GM19438 (cell line): ENCODE measurements at regions not wholly inside any gene's neighbourhood (a gene's known extent, or its start where the extent isn't known, plus 50 kb on each side); places are given as distances from the start of the nearest gene placed in this dataset.
"Not testable (repeated sequence)": the region's sequence is repeated elsewhere in the genome, so short reads cannot be mapped to it uniquely, and the experiment has no call there.

Source experiments
- ATAC-seq: cut with Tn5 transposase; IDR thresholded peaks from one replicate; pipeline ENCODE4 v1.9.1; 2021; ENCODE audit warnings: low read depth; ENCODE audit not compliant: unreplicated experiment

- no peak for ATAC-seq
These were observed 353.1 kb upstream of the FANCL start for GRCh38 chr2:58594175-58594574.

- not testable (repeated sequence) for ATAC-seq
These were observed 345.1 kb upstream of the FANCL start for GRCh38 chr2:58586178-58586577.

GRCh38 chr2:58585233-58585632, 344.1 kb upstream of the FANCL start:
- no peak for ATAC-seq

- no peak for ATAC-seq
These were observed 343.5 kb upstream of the FANCL start for GRCh38 chr2:58584606-58585118.

GRCh38 chr2:58578276-58578675, 337.2 kb upstream of the FANCL start:
- no peak for ATAC-seq

GRCh38 chr2:58574873-58575272, 333.7 kb upstream of the FANCL start:
- no peak for ATAC-seq

GRCh38 chr2:58572731-58573130, 331.6 kb upstream of the FANCL start:
- ATAC-seq = no peak

GRCh38 chr2:58571181-58571852, 330.2 kb upstream of the FANCL start:
- peak; percentile 80 for ATAC-seq

- ATAC-seq = no peak
These were observed 328.5 kb upstream of the FANCL start for GRCh38 chr2:58569475-58570185.

- no peak for ATAC-seq
These were observed 327.8 kb upstream of the FANCL start for GRCh38 chr2:58568901-58569300.

- ATAC-seq = no peak
These were observed 321.2 kb upstream of the FANCL start for GRCh38 chr2:58562276-58562675.

- ATAC-seq = no peak
These were observed 319.4 kb upstream of the FANCL start for GRCh38 chr2:58560531-58560930.

GRCh38 chr2:58558881-58559280, 317.8 kb upstream of the FANCL start:
- ATAC-seq = no peak

- no peak for ATAC-seq
These were observed 316.1 kb upstream of the FANCL start for GRCh38 chr2:58557176-58557575.

GRCh38 chr2:58553937-58554336, 312.8 kb upstream of the FANCL start:
- ATAC-seq = no peak

- ATAC-seq = no peak
These were observed 312.4 kb upstream of the FANCL start for GRCh38 chr2:58553522-58553921.

GRCh38 chr2:58545300-58546280, 304.5 kb upstream of the FANCL start:
- ATAC-seq = no peak

- no peak for ATAC-seq
These were observed 302.3 kb upstream of the FANCL start for GRCh38 chr2:58543442-58543841.

- ATAC-seq = no peak
These were observed 300.4 kb upstream of the FANCL start for GRCh38 chr2:58541511-58541910.

GRCh38 chr2:58540681-58541080, 299.6 kb upstream of the FANCL start:
- no peak for ATAC-seq

- ATAC-seq = no peak
These were observed 298.8 kb upstream of the FANCL start for GRCh38 chr2:58539973-58540372.
